Left cardiac atrium (tissue), 4 donors: ENCODE measurements at regions not wholly inside any gene's neighbourhood (a gene's known extent, or its start where the extent isn't known, plus 50 kb on each side); places are given as distances from the start of the nearest gene placed in this dataset.
"Not testable (repeated sequence)": the region's sequence is repeated elsewhere in the genome, so short reads cannot be mapped to it uniquely, and the experiment has no call there.

Experiments
- ATAC-seq, 2 donors: fragments of 200-7000 bp; cut with Tn5 transposase; one replicate each; pipeline ENCODE4 v1.9.1; 2020; ENCODE audit warnings: mild to moderate bottlenecking in 2 of 2, moderate library complexity in 2 of 2
- DNase-seq: peaks from one replicate; pipeline ENCODE4 v3.0.0-alpha.2; 2020
- intact Hi-C, 2 donors: fragments of 100-400 bp; cut with DNase I; formaldehyde crosslinking; loops; one replicate each; pipeline versions ENCODE4 v1.14.1 to v1.15.1; 2022 to 2023
- donor health status: DM: no; HTN: yes; CAD: no.
- donor health status: DM: no; HTN: yes; CAD: no; lungs with severe emphysema.
- donor health status: DM: yes; HTN: yes; CAD: no.
- donor health status: Dilated cardiomyopathy.

DNA sequence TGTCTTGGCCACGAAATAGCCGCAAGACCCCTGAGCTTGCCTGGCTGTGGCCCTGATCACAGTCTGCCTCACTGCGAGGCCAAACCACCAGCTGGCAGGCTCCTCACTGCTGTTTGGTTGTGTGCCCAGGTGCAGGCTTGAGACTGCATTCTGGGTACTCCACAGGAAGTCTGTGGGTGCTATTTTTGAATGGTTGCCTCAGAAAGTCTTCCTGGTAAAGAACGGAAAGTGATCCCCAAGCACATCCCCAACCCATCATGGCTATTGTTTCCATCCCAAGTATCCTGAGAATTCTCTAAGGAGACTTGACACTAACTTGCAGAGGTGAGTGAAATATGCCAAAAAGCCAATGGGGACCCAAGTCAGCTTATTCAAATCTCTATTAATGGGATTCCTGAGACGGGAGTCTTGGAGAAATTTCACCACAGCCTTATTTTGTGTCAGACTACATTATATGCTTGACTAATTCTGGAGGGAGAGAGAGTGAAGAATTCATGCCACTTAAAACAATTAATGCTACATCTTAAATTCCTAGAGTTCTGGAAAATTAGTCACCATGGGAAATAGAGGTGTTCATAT lies 170.9 kb downstream of the RAMP3 start:
- ATAC-seq: no peak
- no peak for DNase-seq
- intact Hi-C loops: no loop called here

DNA sequence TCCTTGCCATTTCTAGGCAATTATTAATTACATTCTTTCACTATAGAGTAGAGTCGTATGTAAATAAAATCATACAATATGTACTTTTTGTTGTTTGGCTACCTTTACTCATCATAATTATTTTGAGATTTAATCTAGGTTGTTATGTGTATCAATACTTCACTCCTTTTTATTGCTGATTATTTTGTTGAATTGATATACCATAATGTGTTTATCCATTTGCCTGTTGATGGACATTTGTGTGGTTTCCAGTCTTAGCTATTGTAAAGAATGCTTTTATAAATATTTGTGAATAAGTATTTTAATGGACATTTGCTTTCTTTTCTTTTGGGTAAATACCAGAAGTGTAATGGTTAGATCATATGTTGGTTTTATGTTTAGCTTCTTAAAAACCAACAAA lies 174.0 kb downstream of the RAMP3 start:
- ATAC-seq (no peak), DNase-seq (no peak)
- intact Hi-C loops: no loop called here

DNA sequence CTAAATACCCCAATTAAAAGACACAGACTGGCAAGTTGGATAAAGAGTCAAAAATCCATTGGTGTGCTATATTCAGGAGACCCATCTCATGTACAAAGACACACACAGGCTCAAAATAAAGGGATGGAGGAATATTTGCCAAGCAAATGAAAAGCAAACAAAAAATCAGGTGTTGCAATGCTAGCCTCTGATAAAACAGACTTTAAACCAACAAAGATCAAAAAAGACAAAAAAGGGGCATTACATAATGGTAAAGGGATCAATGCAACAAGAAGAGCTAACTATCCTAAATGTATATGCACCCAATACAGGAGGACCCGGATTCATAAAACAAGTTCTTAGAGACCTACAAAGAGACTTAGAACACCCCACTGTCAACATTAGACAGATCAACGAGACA lies 177.4 kb downstream of the RAMP3 start:
- ATAC-seq, intact Hi-C loops, DNase-seq: not testable (repeated sequence)

DNA sequence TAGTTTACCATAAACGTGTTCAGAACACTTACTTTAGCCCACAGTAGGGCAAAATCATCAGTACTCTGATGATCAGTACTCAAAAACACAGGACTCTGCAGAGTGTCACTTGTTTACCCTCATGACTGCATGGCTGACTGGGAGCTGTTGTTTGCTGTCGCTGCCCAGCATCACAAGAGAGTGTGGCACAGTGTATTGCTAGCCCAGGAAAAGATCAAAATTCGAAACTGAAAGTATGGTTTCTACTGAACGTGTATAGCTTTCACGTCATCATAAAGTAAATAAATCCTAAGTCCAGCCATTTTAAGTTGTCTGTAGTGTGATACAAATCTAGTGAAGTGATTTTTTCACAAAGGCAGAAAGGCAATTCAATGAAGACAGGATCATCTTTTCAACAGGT lies 184.6 kb downstream of the RAMP3 start:
- DNase-seq: no peak
- intact Hi-C loops: no loop called here
- no peak for ATAC-seq

DNA sequence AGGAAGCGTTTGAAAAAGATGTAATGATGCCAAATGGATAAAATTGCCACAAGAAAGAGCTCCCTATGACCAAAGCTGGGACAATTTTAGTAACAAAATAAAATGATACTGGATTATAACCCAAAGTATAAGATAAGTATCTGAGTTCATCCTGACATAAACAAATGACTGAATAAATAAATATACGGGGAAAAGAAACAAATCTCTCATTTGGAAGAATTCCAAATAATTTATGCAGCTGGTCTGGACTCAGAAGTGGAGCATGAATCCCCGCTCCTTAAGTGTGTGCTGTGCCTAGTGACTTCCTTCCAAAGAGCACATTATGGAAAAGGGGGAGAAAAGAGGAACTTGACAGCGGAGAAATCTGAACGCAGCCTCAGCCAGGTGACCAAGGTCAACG lies 186.2 kb downstream of the RAMP3 start:
- ATAC-seq (no peak), DNase-seq (no peak)
- intact Hi-C loops: no loop called here

DNA sequence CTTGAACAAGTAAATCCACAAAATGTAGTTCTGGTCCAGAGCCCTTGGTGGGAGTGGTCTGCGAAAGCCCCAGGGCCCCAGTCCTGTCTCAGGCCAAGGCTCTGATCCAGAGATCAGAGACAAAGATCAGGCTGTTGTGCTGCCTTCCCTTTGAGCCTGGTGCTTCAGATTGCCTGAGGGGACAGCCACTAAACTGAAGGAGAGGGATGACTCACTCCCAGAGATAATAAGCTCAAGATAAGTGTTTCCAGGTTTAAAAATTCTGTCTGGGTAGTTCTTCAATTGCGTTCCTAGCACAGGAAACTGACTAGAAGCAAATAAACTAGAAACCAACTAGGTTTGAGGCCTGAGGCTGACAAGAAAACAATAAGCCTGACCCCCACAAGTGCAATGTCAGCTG lies 190.2 kb downstream of the RAMP3 start:
- intact Hi-C loops: no loop called here
- DNase-seq: no peak
- ATAC-seq: no peak

DNA sequence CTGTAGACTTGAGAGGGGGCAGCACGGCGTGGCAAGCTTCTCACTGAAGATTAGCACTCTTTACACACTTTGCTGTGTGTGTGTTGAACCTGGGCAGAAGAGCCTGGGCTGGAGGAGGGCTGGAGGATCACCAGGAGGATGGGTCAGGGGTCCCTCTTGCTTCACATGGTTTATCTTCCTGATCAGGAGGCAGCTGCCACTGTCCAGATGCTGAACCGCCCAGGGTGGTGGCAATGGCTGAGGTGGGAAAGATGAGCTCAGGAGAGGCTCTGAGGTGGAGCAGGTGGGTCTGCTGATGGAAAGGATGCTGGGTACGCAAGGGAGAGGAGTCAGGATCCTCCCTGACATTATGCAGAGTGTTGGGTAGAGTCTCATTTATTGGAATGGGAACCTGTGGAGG lies 191.5 kb downstream of the RAMP3 start:
- intact Hi-C loops: no loop called here
- DNase-seq (no peak), ATAC-seq (no peak)

DNA sequence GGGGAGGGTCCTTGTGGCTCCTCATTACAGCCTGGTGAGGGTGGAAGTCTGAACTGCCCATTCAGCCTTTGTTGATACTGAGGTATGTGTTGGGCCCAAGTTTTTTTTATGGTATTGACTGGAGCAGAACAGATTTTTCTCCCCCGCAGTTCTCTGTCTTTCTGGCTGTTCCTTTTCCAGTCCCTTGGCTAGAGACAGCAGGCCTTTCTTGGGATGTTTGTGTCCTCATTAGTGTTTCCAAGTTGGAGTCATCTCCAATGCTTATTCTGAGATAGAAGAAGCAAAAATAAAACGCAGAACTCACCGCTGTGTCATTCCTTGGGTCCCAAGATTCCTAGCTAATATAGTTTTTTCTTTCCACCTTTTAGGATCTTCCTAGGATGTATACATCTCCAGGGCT lies 193.3 kb downstream of the RAMP3 start:
- ATAC-seq (no peak), DNase-seq (no peak)
- intact Hi-C loops: no loop called here

DNA sequence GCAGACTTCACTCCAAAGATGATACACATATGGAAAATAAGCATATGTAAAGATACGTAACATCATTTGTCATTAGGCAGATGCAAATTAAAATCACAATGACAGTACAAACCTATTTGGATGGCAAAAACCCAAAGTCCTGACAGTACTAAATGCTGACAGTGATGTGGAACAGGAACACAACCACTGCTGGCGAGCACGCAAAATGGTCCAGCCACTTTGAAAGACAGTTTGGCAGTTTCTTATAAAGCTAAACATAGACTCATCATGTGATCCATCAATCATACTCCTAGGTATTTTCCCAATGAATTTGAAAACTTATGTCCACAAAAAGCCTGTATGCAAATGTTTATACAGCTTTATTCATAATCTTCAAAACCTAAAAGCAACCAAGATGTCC lies 200.7 kb downstream of the RAMP3 start:
- intact Hi-C loops: no loop called here
- DNase-seq (no peak), ATAC-seq (no peak)

DNA sequence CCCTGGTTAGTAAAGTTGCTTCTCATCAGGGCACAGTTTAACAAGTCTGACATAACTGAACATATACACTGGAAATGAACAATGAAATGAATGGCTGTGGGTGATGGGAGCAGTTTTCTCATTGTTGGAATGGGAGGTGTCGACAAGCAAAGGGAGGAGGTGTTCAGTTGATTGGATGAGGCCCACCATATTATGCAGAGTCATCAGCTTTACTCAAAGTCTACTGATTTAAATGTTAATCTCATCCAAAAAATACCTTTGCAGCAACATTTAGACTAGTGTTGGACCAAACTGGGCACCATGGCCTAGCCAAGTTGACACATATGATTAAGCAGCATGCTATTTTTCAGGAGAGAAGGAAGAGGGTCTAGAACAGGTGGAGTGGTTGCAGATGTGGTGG lies 201.7 kb downstream of the RAMP3 start:
- intact Hi-C loops: no loop called here
- no peak for DNase-seq
- ATAC-seq: no peak

DNA sequence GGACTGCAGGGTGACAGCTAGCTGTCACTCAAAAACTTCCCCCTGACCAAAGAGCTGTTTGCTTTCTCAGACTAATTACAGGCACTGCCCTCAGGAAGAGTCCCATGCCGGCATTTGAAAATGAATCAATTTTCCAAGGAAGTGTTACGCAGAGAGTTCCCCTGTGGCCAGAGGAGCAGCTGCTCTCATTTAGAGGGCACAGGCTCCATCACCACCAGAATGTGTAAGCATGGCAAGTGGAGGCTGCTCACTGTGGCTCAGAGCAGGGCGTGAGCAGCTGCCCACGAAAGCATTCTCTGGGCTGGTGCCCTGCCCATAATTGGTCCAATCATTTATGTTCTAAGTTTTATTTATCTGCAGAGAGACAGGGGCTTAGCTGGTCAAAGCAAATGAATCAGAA lies 202.2 kb downstream of the RAMP3 start:
- DNase-seq (no peak), ATAC-seq (no peak)
- intact Hi-C loops: no loop called here

DNA sequence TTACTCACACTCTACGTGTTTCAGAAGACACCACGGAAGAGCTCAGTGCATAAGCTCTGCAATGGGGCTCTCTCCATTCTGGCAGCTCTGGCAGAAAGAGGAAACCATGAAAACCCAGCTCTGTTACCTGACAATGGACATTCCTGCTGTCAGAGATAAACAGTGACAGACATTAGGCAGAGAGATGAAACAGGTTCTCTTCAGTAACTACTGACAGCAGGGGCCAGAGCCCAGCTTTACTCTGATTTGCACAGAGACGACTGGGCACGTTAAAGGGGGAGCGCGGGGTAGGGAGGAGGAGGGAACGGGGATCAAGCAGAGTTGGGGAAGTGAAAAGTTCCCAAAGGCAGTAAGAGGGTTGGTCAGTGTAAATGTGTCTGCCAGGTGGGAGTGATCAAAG lies 206.1 kb downstream of the RAMP3 start:
- intact Hi-C loops: no loop called here
- DNase-seq (no peak), ATAC-seq (peak in 1 of 2 donors; percentile 53)

DNA sequence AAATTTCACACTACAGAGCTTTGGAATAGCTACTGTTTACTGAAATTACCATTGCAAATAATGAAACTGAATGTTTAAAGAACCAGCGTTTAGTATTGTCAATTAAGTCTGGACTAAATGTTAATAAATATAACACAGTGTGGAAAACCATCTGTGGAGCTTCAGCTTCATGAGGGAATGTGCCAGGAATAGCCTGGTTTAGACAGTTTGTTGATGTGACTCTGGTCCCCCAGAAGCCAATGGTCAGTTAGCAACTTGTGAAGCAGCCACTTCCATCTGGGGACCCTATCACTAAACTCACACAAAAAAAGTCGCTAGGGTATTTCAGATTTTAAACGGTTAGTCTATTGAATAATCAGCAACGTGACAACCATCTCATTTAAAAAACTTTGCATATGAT lies 207.8 kb downstream of the RAMP3 start:
- no peak for DNase-seq
- no peak for ATAC-seq
- intact Hi-C loops: no loop called here

DNA sequence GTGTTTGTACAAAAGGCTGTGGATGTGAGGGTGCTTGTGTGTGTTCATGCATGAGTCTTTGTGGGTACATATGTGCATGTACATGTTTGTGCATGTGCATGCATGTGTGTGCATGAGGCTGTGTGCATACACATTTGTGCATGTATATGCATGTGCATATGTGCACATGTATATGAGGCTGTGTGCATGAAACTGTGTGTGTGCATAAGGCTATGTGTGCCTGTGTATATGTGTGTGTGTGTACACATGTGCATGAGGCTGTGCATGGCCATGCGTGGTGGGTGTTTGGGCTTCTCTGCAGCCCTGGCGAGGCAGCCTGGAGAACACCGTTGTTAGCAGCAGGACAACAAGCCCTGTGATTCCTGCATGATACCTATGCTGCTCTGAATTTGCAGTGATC lies 207.7 kb upstream of the ADCY1 start:
- intact Hi-C loops: no loop called here
- DNase-seq: no peak
- ATAC-seq: no peak

DNA sequence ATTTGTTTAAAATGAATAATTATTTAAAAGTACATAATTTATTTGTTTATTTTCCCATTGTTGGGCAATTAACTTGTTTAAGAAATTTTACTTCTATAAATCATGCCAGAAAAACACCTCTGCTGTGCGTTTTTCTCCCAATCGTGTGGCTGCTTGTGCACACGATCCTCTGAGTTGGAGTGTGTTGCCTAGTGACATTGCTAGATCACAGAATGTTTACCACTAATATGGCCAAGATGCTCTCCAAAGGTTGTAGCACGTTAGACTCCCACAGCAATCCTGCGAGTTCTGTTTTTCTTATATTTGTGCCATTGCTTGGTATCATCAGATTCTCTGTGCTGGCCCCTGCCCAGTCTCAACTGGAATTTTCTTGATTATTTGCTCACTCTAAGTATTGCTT lies 207.1 kb upstream of the ADCY1 start:
- ATAC-seq: no peak

DNA sequence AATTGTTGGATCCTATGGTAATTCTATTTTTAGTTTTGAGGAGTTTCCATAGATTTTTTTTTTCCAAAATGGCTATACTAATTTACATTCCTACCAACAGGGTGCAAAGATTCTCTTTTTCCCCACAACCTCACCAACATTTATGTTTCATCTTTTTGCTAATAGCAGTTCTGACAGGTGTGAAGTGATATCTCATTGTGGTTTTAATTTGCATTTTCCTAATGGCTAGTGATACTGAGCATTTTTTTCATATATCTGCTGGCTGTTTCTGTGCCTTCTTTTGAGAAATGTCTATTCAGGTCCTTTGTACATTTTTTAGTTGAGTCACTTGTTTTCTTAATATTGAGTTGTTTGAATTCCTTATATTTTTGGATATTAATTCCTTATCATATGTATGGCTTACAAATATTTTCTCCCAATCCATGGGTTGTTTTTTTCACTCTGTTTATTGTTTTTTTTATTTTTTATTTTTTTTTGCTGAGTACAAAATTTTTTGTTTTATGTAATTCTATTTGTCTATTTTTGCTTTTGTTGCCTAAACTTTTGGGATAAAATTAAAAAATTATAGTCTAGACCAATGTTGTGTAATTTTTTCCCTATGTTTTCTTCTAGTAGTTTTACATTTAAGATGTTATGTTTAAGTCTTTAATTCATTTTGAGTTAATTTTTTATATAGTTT lies 205.9 kb upstream of the ADCY1 start:
- ATAC-seq: no peak
- intact Hi-C loops: no loop called here

More for the DNA sequence above, 207.1 kb upstream of the ADCY1 start:
- intact Hi-C loops: no loop called here
- DNase-seq: no peak

DNA sequence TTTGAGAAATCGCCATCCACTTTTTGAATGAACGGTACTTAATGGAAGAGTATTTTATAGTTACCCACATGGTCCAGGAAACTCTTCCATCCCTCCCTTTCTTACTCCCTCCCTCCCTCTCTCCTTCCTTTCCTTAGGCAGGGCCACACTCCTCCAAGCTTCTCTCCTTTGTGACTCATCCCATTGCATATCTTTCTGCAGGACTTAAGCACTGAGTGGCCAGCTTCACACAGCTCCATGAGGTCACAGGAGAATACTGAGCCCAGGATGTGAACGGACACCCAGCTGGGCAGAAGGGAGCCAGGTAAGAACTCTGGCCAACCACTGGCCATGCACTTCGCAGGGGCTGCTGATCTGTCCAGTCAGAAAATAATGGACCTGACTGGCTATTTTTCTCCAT lies 189.7 kb upstream of the ADCY1 start:
- ATAC-seq: no peak
- no peak for DNase-seq
- intact Hi-C loops: no loop called here

More for the DNA sequence above, 205.9 kb upstream of the ADCY1 start:
- DNase-seq: no peak

DNA sequence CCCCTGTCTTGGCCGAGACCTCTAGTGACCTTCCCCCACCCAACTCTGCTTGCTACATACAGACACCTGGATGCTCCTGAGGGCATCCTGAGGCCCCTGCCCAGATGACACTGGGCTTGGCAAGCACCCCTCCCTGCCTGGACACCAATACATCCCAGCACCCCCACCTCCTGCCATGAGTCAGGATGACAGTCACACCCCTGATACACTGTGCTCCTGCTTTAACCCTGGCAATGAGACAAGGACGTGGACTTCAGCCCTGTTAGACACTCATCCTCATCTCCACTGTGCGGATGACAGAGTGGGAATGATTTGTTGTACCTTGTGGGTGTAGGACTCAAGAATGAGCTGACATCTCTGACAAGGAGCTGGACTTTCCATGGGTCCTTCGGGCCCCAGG lies 186.3 kb upstream of the ADCY1 start:
- DNase-seq: no peak
- intact Hi-C loops: no loop called here
- ATAC-seq: no peak

DNA sequence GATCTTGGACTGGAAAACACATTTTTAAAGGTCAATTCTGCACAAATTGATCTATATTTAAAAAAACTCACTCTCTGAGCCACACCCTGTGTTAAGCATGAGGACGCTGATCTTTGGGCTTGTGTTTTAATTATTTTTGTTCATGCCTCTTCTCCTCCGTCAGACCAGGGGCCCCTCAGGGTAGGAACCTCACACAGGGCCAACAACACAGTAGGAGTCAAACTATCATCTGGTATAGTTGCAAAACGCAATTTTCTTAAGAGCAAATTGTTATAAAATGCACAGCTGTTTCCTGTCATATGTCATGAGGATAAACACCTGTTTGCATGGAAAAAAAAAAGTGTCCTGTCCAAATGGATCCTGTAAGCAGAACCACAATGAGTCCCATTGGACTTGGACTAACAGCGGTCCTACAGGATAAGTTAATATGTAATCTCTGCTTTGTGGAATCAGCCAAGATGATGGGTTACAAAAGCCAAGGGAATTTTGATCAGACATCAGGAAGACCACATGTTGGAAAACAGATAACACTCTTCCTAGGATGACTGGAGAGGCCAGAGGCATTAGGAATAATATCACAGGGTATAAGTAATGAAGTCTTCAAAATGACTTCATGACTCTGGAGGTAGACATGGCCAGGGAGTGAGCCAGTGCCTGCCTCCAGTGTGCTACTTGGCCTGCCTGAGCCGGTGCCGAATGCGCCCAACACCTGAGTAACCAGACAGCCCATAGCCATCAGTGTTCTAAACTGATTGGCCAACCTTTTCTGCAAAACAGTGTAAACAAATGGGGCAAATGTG lies 184.9 kb upstream of the ADCY1 start:
- no peak for ATAC-seq
- no peak for DNase-seq
- intact Hi-C loops: no loop called here

DNA sequence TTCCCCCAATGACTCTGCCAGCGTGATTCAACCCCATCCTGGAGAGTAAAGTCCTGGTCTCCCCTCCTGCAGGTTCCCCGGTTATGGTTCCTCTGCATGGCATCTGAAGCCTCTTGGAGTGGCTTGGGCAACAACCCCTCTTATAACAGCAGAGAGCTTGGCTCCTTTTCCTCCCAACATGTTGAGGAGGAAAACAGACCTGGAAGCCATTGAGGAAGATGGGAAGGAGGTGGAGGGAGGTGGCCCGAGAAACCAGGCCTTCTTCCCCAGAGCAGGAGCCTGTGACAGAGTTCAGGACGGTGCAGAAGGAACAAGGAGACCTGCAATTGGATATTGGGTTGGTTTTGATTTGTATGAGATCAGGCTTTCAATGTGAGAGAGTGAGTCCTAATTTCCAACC lies 184.0 kb upstream of the ADCY1 start:
- DNase-seq (no peak), ATAC-seq (no peak)
- intact Hi-C loops: no loop called here

DNA sequence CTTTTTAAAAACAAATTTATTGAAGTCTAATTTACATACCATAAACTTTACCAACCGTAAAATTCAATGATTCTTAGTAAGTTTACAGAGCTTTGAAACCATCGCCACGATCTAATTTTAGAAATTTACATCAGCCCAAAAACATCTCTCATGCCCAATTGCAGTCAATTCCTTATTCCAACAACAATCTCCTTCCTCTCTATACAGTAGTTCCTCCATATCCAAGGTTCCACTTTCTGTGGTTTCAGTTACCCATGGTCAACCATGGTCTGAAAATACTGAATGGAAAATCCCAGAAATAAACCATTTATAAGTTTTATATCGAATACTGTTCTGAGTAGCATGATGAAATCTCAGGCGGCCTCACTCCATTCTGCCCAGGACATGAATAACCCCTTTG lies 183.4 kb upstream of the ADCY1 start:
- ATAC-seq: no peak
- intact Hi-C loops: no loop called here
- DNase-seq: no peak
